ENCODE measurements at regions not wholly inside any gene's neighbourhood (a gene's known extent, or its start where the extent isn't known, plus 50 kb on each side); places are given as distances from the start of the nearest gene placed in this dataset.

- DNase-seq (ENCODE audit: low read depth in 2 of 2) = no peak
- no peak for TF ChIP-seq CTCF (IDR thresholded peaks at IDR 0.05; ENCODE audit: low read depth, low read length)
- no peak overlapping the region for H3K4me3 ChIP-seq (replicated peaks in 1 of 2; ENCODE audit: low read depth in 2 of 2, low read length in 2 of 2)
Observed at GRCh38 chr5:6253846-6254245, 124.5 kb downstream of the MED10 start.

- DNase-seq (ENCODE audit: low read depth in 2 of 2) = no peak
- no peak overlapping the region for H3K4me3 ChIP-seq (replicated peaks in 1 of 2; ENCODE audit: low read depth in 2 of 2, low read length in 2 of 2)
- no peak for TF ChIP-seq CTCF (IDR thresholded peaks at IDR 0.05; ENCODE audit: low read depth, low read length)
Observed at GRCh38 chr5:6253281-6253680, 125.1 kb downstream of the MED10 start.

- no peak overlapping the region for H3K4me3 ChIP-seq (replicated peaks in 1 of 2; ENCODE audit: low read depth in 2 of 2, low read length in 2 of 2)
- DNase-seq (ENCODE audit: low read depth in 2 of 2) = no peak
- no peak for TF ChIP-seq CTCF (IDR thresholded peaks at IDR 0.05; ENCODE audit: low read depth, low read length)
Observed at GRCh38 chr5:6252581-6252980, 125.8 kb downstream of the MED10 start.

GRCh38 chr5:6251565-6252102 is 126.7 kb downstream of the MED10 start:
- DNase-seq (ENCODE audit: low read depth in 2 of 2) = no peak
- TF ChIP-seq CTCF (IDR thresholded peaks at IDR 0.05; ENCODE audit: low read depth, low read length) = no peak
- no peak overlapping the region for H3K4me3 ChIP-seq (replicated peaks in 1 of 2; ENCODE audit: low read depth in 2 of 2, low read length in 2 of 2)

- no peak overlapping the region for H3K4me3 ChIP-seq (replicated peaks in 1 of 2; ENCODE audit: low read depth in 2 of 2, low read length in 2 of 2)
- no peak for DNase-seq (ENCODE audit: low read depth in 2 of 2)
- no peak for TF ChIP-seq CTCF (IDR thresholded peaks at IDR 0.05; ENCODE audit: low read depth, low read length)
Observed at GRCh38 chr5:6250121-6250520, 128.2 kb downstream of the MED10 start.

GRCh38 chr5:6248132-6248531 is 130.2 kb downstream of the MED10 start:
- no peak for TF ChIP-seq CTCF (IDR thresholded peaks at IDR 0.05; ENCODE audit: low read depth, low read length)
- H3K4me3 ChIP-seq (replicated peaks in 1 of 2; ENCODE audit: low read depth in 2 of 2, low read length in 2 of 2) = no peak overlapping the region
- DNase-seq (ENCODE audit: low read depth in 2 of 2) = no peak

GRCh38 chr5:6246820-6247437 is 131.4 kb downstream of the MED10 start:
- DNase-seq (ENCODE audit: low read depth in 2 of 2) = no peak
- no peak overlapping the region for H3K4me3 ChIP-seq (replicated peaks in 1 of 2; ENCODE audit: low read depth in 2 of 2, low read length in 2 of 2)
- no peak for TF ChIP-seq CTCF (IDR thresholded peaks at IDR 0.05; ENCODE audit: low read depth, low read length)
